ENCODE measurements at regions not wholly inside any gene's neighbourhood (a gene's known extent, or its start where the extent isn't known, plus 50 kb on each side); places are given as distances from the start of the nearest gene placed in this dataset.
"Not testable (repeated sequence)": the region's sequence is repeated elsewhere in the genome, so short reads cannot be mapped to it uniquely, and the experiment has no call there.

DNA sequence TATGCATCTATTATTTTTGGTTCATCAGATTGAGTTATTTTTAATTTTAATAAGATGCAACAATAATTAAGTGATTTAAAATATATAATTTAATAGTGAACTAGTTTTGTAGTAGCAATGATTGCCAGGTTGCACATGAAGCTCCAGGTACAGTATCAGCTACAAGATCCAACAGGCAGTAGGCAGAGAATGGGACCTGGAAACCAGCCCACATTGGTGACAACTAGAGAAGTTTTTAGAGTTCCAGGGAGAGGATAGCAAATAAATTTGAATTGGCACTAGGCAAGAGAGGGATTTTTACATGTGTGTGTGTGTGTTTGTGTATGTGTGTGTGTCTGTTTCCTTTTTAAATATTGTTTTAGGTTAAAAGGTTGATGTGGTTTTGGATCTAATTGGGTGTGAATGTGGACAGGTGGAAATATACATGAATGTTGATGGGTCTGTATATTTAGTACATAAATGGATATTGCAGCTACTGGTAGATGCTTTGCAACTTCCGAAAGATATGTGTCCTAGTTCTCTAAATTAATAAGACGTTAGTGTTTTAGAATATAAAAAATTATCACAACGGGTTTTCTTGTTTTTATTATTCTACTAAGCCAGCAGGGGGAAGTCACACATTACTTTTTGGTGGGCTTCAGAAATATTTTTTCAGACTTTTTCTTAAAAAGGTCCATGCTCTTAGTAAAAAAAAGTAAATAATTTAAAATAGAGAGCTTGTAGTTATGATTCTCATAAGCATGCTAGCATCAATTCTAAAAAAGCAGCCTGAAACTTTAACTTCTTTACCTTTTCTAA lies 110.1 kb upstream of the GBE1 start:
- WGBS, 2 experiments (ENCODE audit: low coverage in 1 of 2, low lambda C conversion rate in 2 of 2, missing lambda C conversion rate in 2 of 2), result 33 to 35% methylated on average over 3 of the region's 3 CpGs
- Histone ChIP-seq H3K36me3 (ENCODE audit: low read depth) (no peaks in the 10 kb centered on the region), H4K20me1 (ENCODE audit: insufficient read depth) (no peaks in the 10 kb centered on the region), H3K4me3 (no peak overlapping the region), H3K27me3 (replicated peaks; ENCODE audit: insufficient read depth) (no peaks in the 10 kb centered on the region), H3K9me3 (ENCODE audit: low read depth) (no peaks in the 10 kb centered on the region), H3K9ac (no peak overlapping the region), H3F3A (ENCODE audit: insufficient read depth) (no peaks in the 10 kb centered on the region), H3K4me2 (ENCODE audit: unreplicated experiment) (no peak overlapping the region), H2AFZ (no peak overlapping the region), H3K4me1 (ENCODE audit: insufficient read depth) (0 out of 2 replicates have a peak, but pooled peaks cover 12% of the 10 kb centered on the region), H3K79me2 (ENCODE audit: insufficient read depth) (no peaks in the 10 kb centered on the region), H3K9me2 (ENCODE audit: insufficient read depth) (no peaks in the 10 kb centered on the region), H3K27ac (no peak overlapping the region)
- in situ Hi-C loops (cut with MboI), result no loop called here
- peak; percentile 47 for DNase-seq
- TF ChIP-seq EZH2 (IDR thresholded peaks at IDR 0.05; ENCODE audit: insufficient read depth, poor library complexity, severe bottlenecking) (no peak), EZH2phosphoT487 (IDR thresholded peaks at IDR 0.05; ENCODE audit: insufficient read depth, low read depth) (no peak)

DNA sequence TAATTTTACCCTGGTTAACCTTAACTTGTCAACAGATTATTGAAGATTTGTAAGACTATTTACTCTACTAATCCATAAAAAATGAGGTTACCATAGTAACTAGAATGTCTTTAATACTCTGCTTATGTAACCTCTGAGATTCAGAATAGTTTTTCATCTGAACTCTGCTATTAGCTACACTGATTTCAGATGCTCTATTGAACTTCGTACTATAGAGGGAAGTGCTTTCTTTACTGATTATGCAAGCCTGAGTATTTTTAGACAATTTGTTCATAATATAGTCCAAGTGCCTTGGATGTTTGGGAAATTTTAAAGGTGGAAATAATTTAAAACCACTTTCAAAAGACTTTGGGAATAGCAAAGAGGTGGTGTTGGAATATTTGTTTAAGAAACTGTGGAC lies 107.9 kb upstream of the GBE1 start:
- no peak for DNase-seq
- 17 to 25% methylated on average over 1 of the region's 1 CpG for WGBS, 2 experiments (ENCODE audit: low coverage in 1 of 2, low lambda C conversion rate in 2 of 2, missing lambda C conversion rate in 2 of 2)
- Histone ChIP-seq H3K79me2 (ENCODE audit: insufficient read depth) (no peaks in the 10 kb centered on the region), H3K4me3 (no peak overlapping the region), H2AFZ (no peak overlapping the region), H4K20me1 (ENCODE audit: insufficient read depth) (no peaks in the 10 kb centered on the region), H3K36me3 (ENCODE audit: low read depth) (no peaks in the 10 kb centered on the region), H3K27ac (no peak overlapping the region), H3K9me3 (ENCODE audit: low read depth) (no peaks in the 10 kb centered on the region), H3K4me1 (ENCODE audit: insufficient read depth) (0 out of 2 replicates have a peak, but pooled peaks cover 12% of the 10 kb centered on the region), H3K9me2 (ENCODE audit: insufficient read depth) (no peaks in the 10 kb centered on the region), H3F3A (ENCODE audit: insufficient read depth) (no peaks in the 10 kb centered on the region), H3K4me2 (ENCODE audit: unreplicated experiment) (no peak overlapping the region), H3K27me3 (replicated peaks; ENCODE audit: insufficient read depth) (no peaks in the 10 kb centered on the region), H3K9ac (no peak overlapping the region)
- TF ChIP-seq EZH2phosphoT487 (IDR thresholded peaks at IDR 0.05; ENCODE audit: insufficient read depth, low read depth) (no peak), EZH2 (IDR thresholded peaks at IDR 0.05; ENCODE audit: insufficient read depth, poor library complexity, severe bottlenecking) (no peak)
- in situ Hi-C loops (cut with MboI), result no loop called here

DNA sequence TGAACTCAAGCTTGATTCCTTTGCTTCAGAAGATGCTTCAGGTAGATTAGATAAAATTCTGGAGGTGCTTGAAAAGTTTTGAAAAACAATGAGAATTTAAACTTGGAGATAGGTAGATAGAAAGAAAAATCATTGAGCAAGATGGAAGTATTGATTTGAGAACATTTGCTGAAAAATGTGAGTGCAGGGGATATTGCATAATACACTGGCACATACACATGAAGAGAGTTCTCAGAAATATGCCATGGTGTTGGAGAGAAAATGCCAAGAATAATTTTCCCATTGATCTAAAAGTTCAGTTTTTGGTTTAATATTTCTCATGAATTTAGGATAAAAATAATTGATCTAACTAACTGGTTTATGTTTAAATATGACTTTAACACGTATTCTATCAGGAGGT lies 107.2 kb upstream of the GBE1 start:
- in situ Hi-C loops (cut with MboI), result no loop called here
- Histone ChIP-seq H4K20me1 (ENCODE audit: insufficient read depth) (no peaks in the 10 kb centered on the region), H3K4me1 (ENCODE audit: insufficient read depth) (0 out of 2 replicates have a peak, but pooled peaks cover 12% of the 10 kb centered on the region), H3F3A (ENCODE audit: insufficient read depth) (no peaks in the 10 kb centered on the region), H2AFZ (no peak overlapping the region), H3K79me2 (ENCODE audit: insufficient read depth) (no peaks in the 10 kb centered on the region), H3K27ac (no peak overlapping the region), H3K4me3 (no peak overlapping the region), H3K4me2 (ENCODE audit: unreplicated experiment) (no peak overlapping the region), H3K9me2 (ENCODE audit: insufficient read depth) (no peaks in the 10 kb centered on the region), H3K9ac (no peak overlapping the region), H3K9me3 (ENCODE audit: low read depth) (no peaks in the 10 kb centered on the region), H3K27me3 (replicated peaks; ENCODE audit: insufficient read depth) (no peaks in the 10 kb centered on the region), H3K36me3 (ENCODE audit: low read depth) (no peaks in the 10 kb centered on the region)
- DNase-seq, result no peak
- TF ChIP-seq EZH2phosphoT487 (IDR thresholded peaks at IDR 0.05; ENCODE audit: insufficient read depth, low read depth), result no peak
- TF ChIP-seq EZH2 (IDR thresholded peaks at IDR 0.05; ENCODE audit: insufficient read depth, poor library complexity, severe bottlenecking), result no peak
- WGBS, 2 experiments (ENCODE audit: low coverage in 1 of 2, low lambda C conversion rate in 2 of 2, missing lambda C conversion rate in 2 of 2), result 85 to 100% methylated on average over 1 of the region's 1 CpG

DNA sequence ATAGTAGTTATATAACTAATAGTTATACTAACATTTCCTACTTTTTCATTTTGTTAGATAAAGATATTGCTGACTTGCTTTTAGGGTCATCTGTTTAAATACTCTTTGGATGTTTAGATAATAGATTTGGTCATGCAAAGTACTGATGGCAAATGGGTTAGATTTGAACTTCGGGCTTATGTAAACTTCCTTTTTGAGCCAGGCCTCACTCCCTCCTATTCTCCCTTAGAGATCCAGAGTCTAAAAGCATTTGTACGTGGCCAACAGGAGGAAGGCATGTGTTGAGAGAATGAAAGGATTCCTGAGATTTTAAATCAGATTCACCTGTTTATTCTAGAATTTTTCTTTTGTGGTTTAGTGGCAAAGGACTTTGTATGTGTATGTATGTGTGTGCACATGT lies 106.4 kb upstream of the GBE1 start:
- 82 to 85% methylated on average over 2 of the region's 2 CpGs for WGBS, 2 experiments (ENCODE audit: low coverage in 1 of 2, low lambda C conversion rate in 2 of 2, missing lambda C conversion rate in 2 of 2)
- H3K27me3 ChIP-seq (replicated peaks; ENCODE audit: insufficient read depth), result no peaks in the 10 kb centered on the region
- no peaks in the 10 kb centered on the region for H3K9me2 ChIP-seq (ENCODE audit: insufficient read depth)
- no peaks in the 10 kb centered on the region for H3K36me3 ChIP-seq (ENCODE audit: low read depth)
- H3K9ac ChIP-seq, result no peak overlapping the region
- no peak overlapping the region for H3K4me3 ChIP-seq
- DNase-seq, result no peak
- in situ Hi-C loops (cut with MboI), result no loop called here
- no peaks in the 10 kb centered on the region for H3F3A ChIP-seq (ENCODE audit: insufficient read depth)
- TF ChIP-seq EZH2phosphoT487 (IDR thresholded peaks at IDR 0.05; ENCODE audit: insufficient read depth, low read depth) (no peak), EZH2 (IDR thresholded peaks at IDR 0.05; ENCODE audit: insufficient read depth, poor library complexity, severe bottlenecking) (no peak)
- no peaks in the 10 kb centered on the region for H4K20me1 ChIP-seq (ENCODE audit: insufficient read depth)
- H3K9me3 ChIP-seq (ENCODE audit: low read depth), result no peaks in the 10 kb centered on the region
- no peak overlapping the region for H3K27ac ChIP-seq
- 0 out of 2 replicates have a peak, but pooled peaks cover 12% of the 10 kb centered on the region for H3K4me1 ChIP-seq (ENCODE audit: insufficient read depth)
- no peaks in the 10 kb centered on the region for H3K79me2 ChIP-seq (ENCODE audit: insufficient read depth)
- no peak overlapping the region for H3K4me2 ChIP-seq (ENCODE audit: unreplicated experiment)
- H2AFZ ChIP-seq, result no peak overlapping the region

DNA sequence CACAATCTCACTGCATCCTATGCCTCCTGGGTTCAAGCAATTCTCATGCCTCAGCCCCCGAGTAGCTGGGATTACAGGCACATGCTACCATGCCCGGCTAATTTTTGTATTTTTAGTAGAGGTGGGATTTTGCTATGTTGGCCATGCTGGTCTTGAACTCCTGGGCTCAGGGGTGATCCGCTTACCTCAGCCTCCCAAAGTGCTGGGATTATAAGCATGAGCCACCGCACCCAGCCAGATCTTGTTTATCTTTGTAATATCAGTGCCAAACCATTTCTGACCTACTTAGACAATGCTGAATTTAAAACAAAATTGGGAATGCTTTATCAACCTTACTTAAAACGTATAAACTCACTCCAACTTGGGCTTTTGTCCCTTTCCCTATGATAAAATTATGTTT lies 103.7 kb upstream of the GBE1 start:
- H3F3A ChIP-seq (ENCODE audit: insufficient read depth); H3K79me2 ChIP-seq (ENCODE audit: insufficient read depth); H3K4me1 ChIP-seq (ENCODE audit: insufficient read depth); in situ Hi-C loops (cut with MboI); H3K27me3 ChIP-seq (replicated peaks; ENCODE audit: insufficient read depth); H3K36me3 ChIP-seq (ENCODE audit: low read depth); H3K27ac ChIP-seq; H2AFZ ChIP-seq; H3K9me3 ChIP-seq (ENCODE audit: low read depth); H3K9ac ChIP-seq; H3K4me3 ChIP-seq; H3K4me2 ChIP-seq (ENCODE audit: unreplicated experiment); DNase-seq; H4K20me1 ChIP-seq (ENCODE audit: insufficient read depth); H3K9me2 ChIP-seq (ENCODE audit: insufficient read depth): not testable (repeated sequence)
- WGBS, 2 experiments (ENCODE audit: low coverage in 1 of 2, low lambda C conversion rate in 2 of 2, missing lambda C conversion rate in 2 of 2), result 82 to 89% methylated on average over 5 of the region's 5 CpGs
